DOHH2 (cell line): ENCODE measurements at regions not wholly inside any gene's neighbourhood (a gene's known extent, or its start where the extent isn't known, plus 50 kb on each side); places are given as distances from the start of the nearest gene placed in this dataset.

ENCODE experiments used
- H3F3A ChIP-seq: fragments of 200-600 bp; sonication (generic), shearing (Covaris generic); 2 replicates; pipeline ENCODE4 v1.6.0; 2016; ENCODE audit warnings: antibody characterized with exemption, mild to moderate bottlenecking; ENCODE audit not compliant: control insufficient read depth, insufficient read depth
- H3K27ac ChIP-seq: fragments of 200-600 bp; sonication (generic); 2 replicates; pipeline ENCODE4 v1.5.1; 2014; ENCODE audit warnings: low read depth, mild to moderate bottlenecking, low read length, moderate library complexity
- H3K27me3 ChIP-seq: fragments of 200-600 bp; sonication (generic); 2 replicates; pipeline ENCODE4 v1.6.1; 2014; ENCODE audit warnings: mild to moderate bottlenecking, low read length, mixed read lengths; ENCODE audit not compliant: control insufficient read depth
- H3K36me3 ChIP-seq: fragments of 200-600 bp; sonication (generic); 2 replicates; pipeline ENCODE4 v1.6.1; 2014; ENCODE audit warnings: mild to moderate bottlenecking, low read length, moderate library complexity, mixed read lengths; ENCODE audit not compliant: control insufficient read depth
- H3K4me1 ChIP-seq: fragments of 200-600 bp; sonication (generic); 2 replicates; pipeline ENCODE4 v1.6.1; 2014; ENCODE audit warnings: mild to moderate bottlenecking, low read length, mixed read lengths; ENCODE audit not compliant: control insufficient read depth
- H3K4me2 ChIP-seq: fragments of 200-600 bp; sonication (generic); 2 replicates; pipeline ENCODE4 v1.6.0; 2014; ENCODE audit warnings: mild to moderate bottlenecking, low read length, moderate library complexity
- H3K4me3 ChIP-seq: fragments of 200-600 bp; sonication (generic); 2 replicates; pipeline ENCODE4 v1.5.1; 2014; ENCODE audit warnings: mild to moderate bottlenecking, low read length, mixed read lengths
- H3K79me2 ChIP-seq: fragments of 200-600 bp; sonication (generic); 2 replicates; pipeline ENCODE4 v1.6.1; 2014; ENCODE audit warnings: mild to moderate bottlenecking, low read length, mixed read lengths; ENCODE audit not compliant: control insufficient read depth
- H3K9me2 ChIP-seq: fragments of 200-600 bp; sonication (generic); replicated peaks from 2 replicates; pipeline ENCODE4 v1.6.1; 2014; ENCODE audit warnings: mild to moderate bottlenecking, low read length, mixed read lengths; ENCODE audit not compliant: control insufficient read depth
- H3K9me3 ChIP-seq: fragments of 200-600 bp; sonication (generic); 2 replicates; pipeline ENCODE4 v1.6.1; 2014; ENCODE audit warnings: antibody characterized with exemption, low read length, mixed read lengths; ENCODE audit not compliant: control insufficient read depth, insufficient read depth
- H4K20me1 ChIP-seq: fragments of 200-600 bp; sonication (generic); 2 replicates; pipeline ENCODE4 v1.6.0; 2014; ENCODE audit warnings: low read depth, mild to moderate bottlenecking, antibody characterized with exemption, low read length, moderate library complexity; ENCODE audit not compliant: control insufficient read depth, insufficient read depth
- CTCF ChIP-seq: fragments of 200-600 bp; sonication (generic); IDR thresholded peaks from one replicate; pipeline ENCODE4 v1.5.1; 2014; ENCODE audit warnings: antibody characterized with exemption, mild to moderate bottlenecking, low read depth, low read length; ENCODE audit not compliant: poor library complexity, severe bottlenecking
- EZH2phosphoT487 ChIP-seq: fragments of 200-600 bp; sonication (generic); IDR thresholded peaks from 2 replicates; pipeline ENCODE4 v1.6.1; 2017; ENCODE audit warnings: borderline replicate concordance, mild to moderate bottlenecking, antibody characterized with exemption, low read length, moderate library complexity, mixed read lengths

- H4K20me1 ChIP-seq, result no peaks in the 10 kb centered on the region
Observed at GRCh38 chr7:121741896-121742295, 131.1 kb upstream of the PTPRZ1 start.

GRCh38 chr7:121739465-121739864, 133.5 kb upstream of the PTPRZ1 start:
- Histone ChIP-seq H3F3A (no peaks in the 10 kb centered on the region), H3K4me3 (no peak overlapping the region), H3K9me2 (no peaks in the 10 kb centered on the region), H3K79me2 (no peaks in the 10 kb centered on the region), H3K27ac (no peak overlapping the region), H3K9me3 (no peaks in the 10 kb centered on the region), H4K20me1 (no peaks in the 10 kb centered on the region), H3K4me2 (no peak overlapping the region), H3K27me3 (no peaks in the 10 kb centered on the region), H3K36me3 (no peaks in the 10 kb centered on the region), H3K4me1 (no peaks in the 10 kb centered on the region)
- TF ChIP-seq CTCF (no peak), EZH2phosphoT487 (no peak)

More at GRCh38 chr7:121741896-121742295, 131.1 kb upstream of the PTPRZ1 start:
- Histone ChIP-seq H3K4me2 (no peak overlapping the region), H3K36me3 (no peaks in the 10 kb centered on the region), H3K4me3 (no peak overlapping the region), H3K4me1 (no peaks in the 10 kb centered on the region), H3K9me2 (no peaks in the 10 kb centered on the region), H3K9me3 (no peaks in the 10 kb centered on the region), H3K27ac (no peak overlapping the region), H3F3A (no peaks in the 10 kb centered on the region), H3K79me2 (no peaks in the 10 kb centered on the region), H3K27me3 (no peaks in the 10 kb centered on the region)
- TF ChIP-seq EZH2phosphoT487 (no peak), CTCF (no peak)

- peaks cover 3% of the 10 kb centered on the region; the same call in 1 of the 2 replicates for H3K9me3 ChIP-seq
- H3K4me1 ChIP-seq, result no peaks in the 10 kb centered on the region
- no peak overlapping the region for H3K4me2 ChIP-seq
- no peaks in the 10 kb centered on the region for H3K27me3 ChIP-seq
- H3K36me3 ChIP-seq, result no peaks in the 10 kb centered on the region
- no peak overlapping the region for H3K27ac ChIP-seq
- no peaks in the 10 kb centered on the region for H4K20me1 ChIP-seq
- H3K9me2 ChIP-seq, result no peaks in the 10 kb centered on the region
- H3K4me3 ChIP-seq, result no peak overlapping the region
- TF ChIP-seq EZH2phosphoT487 (no peak), CTCF (no peak)
- H3F3A ChIP-seq, result no peaks in the 10 kb centered on the region
- no peaks in the 10 kb centered on the region for H3K79me2 ChIP-seq
Observed at GRCh38 chr7:121730869-121731268, 142.1 kb upstream of the PTPRZ1 start.
